ENCODE measurements at regions not wholly inside any gene's neighbourhood (a gene's known extent, or its start where the extent isn't known, plus 50 kb on each side); places are given as distances from the start of the nearest gene placed in this dataset.

DNA sequence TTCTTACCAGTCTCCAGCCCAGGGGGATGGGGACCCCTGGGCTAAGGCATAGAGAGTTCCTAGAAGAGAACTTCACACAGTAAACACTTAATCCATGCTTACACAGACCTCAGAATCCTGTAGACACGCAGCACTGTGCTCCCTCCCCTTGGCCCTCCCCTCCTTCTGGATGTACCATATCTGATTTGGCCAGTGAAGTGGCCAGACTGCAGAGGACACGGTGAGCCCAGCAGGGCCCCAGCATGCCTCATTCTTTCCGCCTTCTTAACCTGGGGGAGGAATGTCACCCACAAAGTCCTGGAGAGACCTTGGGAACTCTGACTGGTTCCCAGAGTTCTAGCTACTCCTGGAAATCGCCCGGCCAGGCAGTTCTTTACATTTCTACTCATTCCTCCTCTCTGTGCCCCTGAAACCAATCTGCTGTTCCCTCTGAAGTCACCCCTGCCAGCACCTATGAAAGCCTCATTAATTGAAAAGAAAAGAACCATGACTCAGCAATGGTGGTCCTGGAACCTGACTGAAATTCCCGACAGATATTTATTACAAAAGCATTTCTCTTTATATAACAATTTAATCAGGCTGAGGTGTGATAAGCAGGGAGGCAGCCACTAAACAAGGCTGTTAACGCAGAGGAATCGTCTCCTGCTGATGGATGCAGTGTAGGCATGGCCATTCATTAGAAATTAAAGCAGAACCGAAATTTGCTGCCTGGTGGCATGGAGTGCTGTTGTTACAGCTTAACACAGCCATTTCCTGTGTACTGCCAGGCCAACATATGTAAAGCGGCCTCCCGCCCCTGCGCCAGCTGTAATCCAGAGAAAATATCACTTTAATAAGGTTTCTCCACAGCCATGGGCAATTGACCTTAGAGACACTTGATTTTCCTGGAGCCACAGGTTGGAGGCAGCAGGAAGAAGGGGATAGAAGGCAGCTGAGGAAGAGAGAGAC lies 74.6 kb upstream of the KCND3 start:
- TF ChIP-seq, protein P1, sequence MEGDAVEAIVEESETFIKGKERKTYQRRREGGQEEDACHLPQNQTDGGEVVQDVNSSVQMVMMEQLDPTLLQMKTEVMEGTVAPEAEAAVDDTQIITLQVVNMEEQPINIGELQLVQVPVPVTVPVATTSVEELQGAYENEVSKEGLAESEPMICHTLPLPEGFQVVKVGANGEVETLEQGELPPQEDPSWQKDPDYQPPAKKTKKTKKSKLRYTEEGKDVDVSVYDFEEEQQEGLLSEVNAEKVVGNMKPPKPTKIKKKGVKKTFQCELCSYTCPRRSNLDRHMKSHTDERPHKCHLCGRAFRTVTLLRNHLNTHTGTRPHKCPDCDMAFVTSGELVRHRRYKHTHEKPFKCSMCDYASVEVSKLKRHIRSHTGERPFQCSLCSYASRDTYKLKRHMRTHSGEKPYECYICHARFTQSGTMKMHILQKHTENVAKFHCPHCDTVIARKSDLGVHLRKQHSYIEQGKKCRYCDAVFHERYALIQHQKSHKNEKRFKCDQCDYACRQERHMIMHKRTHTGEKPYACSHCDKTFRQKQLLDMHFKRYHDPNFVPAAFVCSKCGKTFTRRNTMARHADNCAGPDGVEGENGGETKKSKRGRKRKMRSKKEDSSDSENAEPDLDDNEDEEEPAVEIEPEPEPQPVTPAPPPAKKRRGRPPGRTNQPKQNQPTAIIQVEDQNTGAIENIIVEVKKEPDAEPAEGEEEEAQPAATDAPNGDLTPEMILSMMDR (IDR thresholded peaks at IDR 0.05; ENCODE audit: insufficient read depth, low read depth, low read length): no peak
- no peak overlapping the region for H3K4me3 ChIP-seq (ENCODE audit: low read depth, low read length)
- no peak for DNase-seq (ENCODE audit: low read depth)

DNA sequence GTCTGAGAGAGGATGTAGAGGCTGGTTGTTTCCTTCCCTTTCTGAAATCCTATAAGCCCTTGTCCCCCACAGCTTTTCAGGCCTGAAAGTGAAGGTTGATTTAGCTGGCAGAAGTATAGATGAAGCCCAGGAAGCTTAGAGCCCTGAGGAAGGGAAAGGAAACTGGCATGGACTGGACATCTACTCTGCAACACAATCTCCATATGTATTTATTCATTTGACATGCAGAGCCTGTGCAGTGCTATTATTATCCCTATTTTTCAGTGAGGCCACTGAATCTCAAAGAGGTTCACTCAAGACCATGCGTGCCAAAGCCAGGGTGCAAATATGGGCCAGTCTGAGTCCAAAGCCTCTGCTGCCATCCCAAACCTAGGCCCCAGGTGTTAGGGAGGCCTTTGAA lies 78.5 kb upstream of the KCND3 start:
- DNase-seq (ENCODE audit: low read depth): no peak
- no peak overlapping the region for H3K4me3 ChIP-seq (ENCODE audit: low read depth, low read length)
- TF ChIP-seq, protein P1 (IDR thresholded peaks at IDR 0.05; ENCODE audit: insufficient read depth, low read depth, low read length): no peak

DNA sequence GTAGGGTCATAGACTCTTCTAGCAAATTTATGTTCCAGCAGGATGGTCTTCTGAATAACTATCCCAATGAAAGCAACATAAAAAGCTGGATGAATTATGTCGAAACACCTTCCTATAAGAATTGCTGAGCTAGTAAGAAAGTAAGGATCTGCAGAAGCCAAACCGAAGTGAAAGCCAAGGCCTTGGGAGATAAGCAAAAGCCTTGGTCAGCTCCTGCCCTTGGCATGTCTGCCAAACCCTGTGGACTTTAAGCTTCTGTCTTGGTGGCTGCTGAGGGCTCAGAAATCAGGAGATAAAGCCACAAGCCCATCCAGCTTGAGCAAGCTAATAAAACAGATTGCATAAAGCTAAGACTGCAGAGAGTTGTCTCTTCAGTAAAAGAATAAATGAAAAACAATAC lies 81.2 kb upstream of the KCND3 start:
- no peak for DNase-seq (ENCODE audit: low read depth)
- TF ChIP-seq, protein P1 (IDR thresholded peaks at IDR 0.05; ENCODE audit: insufficient read depth, low read depth, low read length): no peak
- no peak overlapping the region for H3K4me3 ChIP-seq (ENCODE audit: low read depth, low read length)

DNA sequence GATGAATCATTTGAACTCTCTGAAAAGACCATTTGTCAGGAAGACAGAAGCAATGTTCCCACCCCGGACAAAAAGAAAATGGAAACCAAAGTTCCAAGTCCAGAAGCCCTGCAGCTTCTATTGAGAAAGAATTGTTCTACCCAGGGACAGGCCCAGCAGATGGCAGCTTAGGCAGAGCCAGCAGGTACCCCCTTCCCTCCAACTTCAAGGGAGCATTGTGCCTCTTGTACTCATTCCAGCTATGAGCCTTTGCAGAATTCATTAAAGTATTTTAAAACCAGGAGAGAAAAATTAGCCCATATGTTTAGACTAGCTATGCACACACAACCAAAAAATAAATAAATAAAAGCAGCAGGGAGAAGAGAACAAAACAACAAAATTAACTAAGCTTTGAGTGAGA lies 85.2 kb upstream of the KCND3 start:
- H3K4me3 ChIP-seq (ENCODE audit: low read depth, low read length): no peak overlapping the region
- no peak for DNase-seq (ENCODE audit: low read depth)
- TF ChIP-seq, protein P1 (IDR thresholded peaks at IDR 0.05; ENCODE audit: insufficient read depth, low read depth, low read length): no peak

DNA sequence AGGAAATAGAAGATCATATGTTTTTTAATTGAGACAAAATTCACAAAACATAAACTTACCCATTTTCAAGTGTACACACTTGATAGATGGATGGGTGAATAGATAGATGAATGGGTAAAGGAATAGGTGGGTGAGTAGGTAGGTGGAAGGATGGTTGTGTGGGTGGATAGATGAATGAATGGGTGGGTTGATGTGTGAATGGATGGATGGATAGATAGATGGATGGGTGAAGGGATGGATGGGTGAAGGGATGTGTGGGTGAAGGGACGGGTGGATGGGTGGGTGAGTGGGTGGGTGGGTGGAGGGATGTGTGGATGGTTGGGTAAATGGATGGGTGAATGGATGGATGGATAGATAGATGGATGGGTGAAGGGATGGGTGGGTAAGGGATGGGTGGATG lies 86.1 kb upstream of the KCND3 start:
- no peak for DNase-seq (ENCODE audit: low read depth)
- TF ChIP-seq, protein P1 (IDR thresholded peaks at IDR 0.05; ENCODE audit: insufficient read depth, low read depth, low read length): no peak
- no peak overlapping the region for H3K4me3 ChIP-seq (ENCODE audit: low read depth, low read length)

DNA sequence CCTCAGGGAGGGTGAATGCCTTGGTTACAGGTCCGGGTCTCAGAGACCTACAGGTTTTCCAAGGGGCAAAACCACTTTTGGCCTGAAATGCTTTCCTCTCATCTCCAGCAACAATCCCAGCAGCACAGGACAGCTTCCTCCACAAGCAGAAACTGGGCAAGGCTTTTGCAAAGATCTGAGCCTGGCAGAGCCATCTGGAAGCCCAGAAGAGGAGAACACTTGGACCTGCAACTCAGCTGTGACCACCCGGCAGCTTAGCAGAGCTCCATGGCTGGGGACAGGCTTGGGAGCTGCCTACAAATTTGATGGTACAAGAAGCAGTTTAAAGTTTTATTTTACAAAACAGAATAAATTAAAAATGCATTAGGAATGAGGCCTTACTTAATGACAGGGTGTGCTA lies 90.0 kb upstream of the KCND3 start:
- DNase-seq (ENCODE audit: low read depth): no peak
- TF ChIP-seq, protein P1 (IDR thresholded peaks at IDR 0.05; ENCODE audit: insufficient read depth, low read depth, low read length): no peak
- no peak overlapping the region for H3K4me3 ChIP-seq (ENCODE audit: low read depth, low read length)

All from fibroblast of villous mesenchyme (primary cell).